ENCODE measurements at regions not wholly inside any gene's neighbourhood (a gene's known extent, or its start where the extent isn't known, plus 50 kb on each side); places are given as distances from the start of the nearest gene placed in this dataset.
"Not testable (repeated sequence)": the region's sequence is repeated elsewhere in the genome, so short reads cannot be mapped to it uniquely, and the experiment has no call there.

DNA sequence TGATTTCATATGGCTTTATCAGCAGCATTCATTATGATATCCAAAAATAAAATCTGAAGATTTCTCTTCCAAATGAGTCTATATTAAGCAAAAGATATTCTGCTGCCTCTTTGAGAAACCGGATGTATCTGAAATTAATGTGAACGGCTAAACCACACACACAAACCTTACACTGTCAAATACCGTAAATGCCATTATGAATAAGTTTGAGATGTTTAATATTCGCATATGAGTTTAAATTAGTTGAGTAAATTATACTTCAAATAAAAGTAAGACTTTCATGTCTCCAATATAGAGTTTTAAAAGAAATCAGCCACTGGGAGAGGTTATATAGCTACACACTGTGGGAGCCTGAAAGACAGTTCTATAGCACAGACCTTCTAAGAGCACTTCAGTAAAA, 566.6 kb upstream of the CHD1 start:
- TF ChIP-seq, protein P1, sequence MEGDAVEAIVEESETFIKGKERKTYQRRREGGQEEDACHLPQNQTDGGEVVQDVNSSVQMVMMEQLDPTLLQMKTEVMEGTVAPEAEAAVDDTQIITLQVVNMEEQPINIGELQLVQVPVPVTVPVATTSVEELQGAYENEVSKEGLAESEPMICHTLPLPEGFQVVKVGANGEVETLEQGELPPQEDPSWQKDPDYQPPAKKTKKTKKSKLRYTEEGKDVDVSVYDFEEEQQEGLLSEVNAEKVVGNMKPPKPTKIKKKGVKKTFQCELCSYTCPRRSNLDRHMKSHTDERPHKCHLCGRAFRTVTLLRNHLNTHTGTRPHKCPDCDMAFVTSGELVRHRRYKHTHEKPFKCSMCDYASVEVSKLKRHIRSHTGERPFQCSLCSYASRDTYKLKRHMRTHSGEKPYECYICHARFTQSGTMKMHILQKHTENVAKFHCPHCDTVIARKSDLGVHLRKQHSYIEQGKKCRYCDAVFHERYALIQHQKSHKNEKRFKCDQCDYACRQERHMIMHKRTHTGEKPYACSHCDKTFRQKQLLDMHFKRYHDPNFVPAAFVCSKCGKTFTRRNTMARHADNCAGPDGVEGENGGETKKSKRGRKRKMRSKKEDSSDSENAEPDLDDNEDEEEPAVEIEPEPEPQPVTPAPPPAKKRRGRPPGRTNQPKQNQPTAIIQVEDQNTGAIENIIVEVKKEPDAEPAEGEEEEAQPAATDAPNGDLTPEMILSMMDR (conservative IDR thresholded peaks at IDR 0.05; ENCODE audit: low read depth, low read length), result not testable (repeated sequence)
- TF ChIP-seq EZH2 (IDR thresholded peaks at IDR 0.05; ENCODE audit: low read length, unreplicated experiment), result not testable (repeated sequence)

Data from PC-3 (cell line).